ENCODE measurements at regions not wholly inside any gene's neighbourhood (a gene's known extent, or its start where the extent isn't known, plus 50 kb on each side); places are given as distances from the start of the nearest gene placed in this dataset.

DNA sequence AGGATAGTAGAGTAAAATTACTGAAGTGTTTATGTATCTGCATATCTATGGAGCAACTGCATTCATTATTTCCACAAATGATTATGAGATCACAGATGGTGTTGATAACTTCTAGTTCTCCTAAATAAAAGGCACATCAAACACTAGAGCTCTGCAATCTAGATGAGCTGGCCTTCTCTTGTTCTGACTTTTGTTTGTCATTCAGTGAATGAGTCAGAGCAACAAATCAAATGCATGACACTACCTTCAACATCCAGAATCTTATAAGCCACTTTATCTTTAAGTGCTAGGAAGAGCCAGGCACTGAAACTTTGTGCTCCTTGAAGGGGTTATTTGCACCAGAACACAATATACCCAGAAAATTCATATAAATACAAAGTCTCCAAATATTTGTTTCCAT, 456.0 kb downstream of the PCDH17 start:
- TF ChIP-seq, protein P1, sequence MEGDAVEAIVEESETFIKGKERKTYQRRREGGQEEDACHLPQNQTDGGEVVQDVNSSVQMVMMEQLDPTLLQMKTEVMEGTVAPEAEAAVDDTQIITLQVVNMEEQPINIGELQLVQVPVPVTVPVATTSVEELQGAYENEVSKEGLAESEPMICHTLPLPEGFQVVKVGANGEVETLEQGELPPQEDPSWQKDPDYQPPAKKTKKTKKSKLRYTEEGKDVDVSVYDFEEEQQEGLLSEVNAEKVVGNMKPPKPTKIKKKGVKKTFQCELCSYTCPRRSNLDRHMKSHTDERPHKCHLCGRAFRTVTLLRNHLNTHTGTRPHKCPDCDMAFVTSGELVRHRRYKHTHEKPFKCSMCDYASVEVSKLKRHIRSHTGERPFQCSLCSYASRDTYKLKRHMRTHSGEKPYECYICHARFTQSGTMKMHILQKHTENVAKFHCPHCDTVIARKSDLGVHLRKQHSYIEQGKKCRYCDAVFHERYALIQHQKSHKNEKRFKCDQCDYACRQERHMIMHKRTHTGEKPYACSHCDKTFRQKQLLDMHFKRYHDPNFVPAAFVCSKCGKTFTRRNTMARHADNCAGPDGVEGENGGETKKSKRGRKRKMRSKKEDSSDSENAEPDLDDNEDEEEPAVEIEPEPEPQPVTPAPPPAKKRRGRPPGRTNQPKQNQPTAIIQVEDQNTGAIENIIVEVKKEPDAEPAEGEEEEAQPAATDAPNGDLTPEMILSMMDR (conservative IDR thresholded peaks at IDR 0.05; ENCODE audit: low read depth, low read length) = no peak
- TF ChIP-seq EZH2phosphoT487 (IDR thresholded peaks at IDR 0.05; ENCODE audit: borderline replicate concordance, low read length) = no peak
